Epithelial cell of esophagus (primary cell): ENCODE measurements at regions not wholly inside any gene's neighbourhood (a gene's known extent, or its start where the extent isn't known, plus 50 kb on each side); places are given as distances from the start of the nearest gene placed in this dataset.

Experiments used
- DNase-seq: peaks from one replicate; pipeline ENCODE4 v3.0.0; 2010; ENCODE audit warnings: low read depth
- H3K4me3 ChIP-seq: 2 replicates; pipeline ENCODE4 v1.5.1; 2011; ENCODE audit warnings: mild to moderate bottlenecking, low read length, control low read depth
- TF ChIP-seq, protein P1 (sequence below): IDR thresholded peaks from 2 replicates; pipeline ENCODE4 v1.5.1; 2011; ENCODE audit warnings: low read depth, mild to moderate bottlenecking, low read length, control low read depth, inconsistent platforms; ENCODE audit not compliant: insufficient read depth; ENCODE audit errors: missing control alignments

- TF ChIP-seq, protein P1, sequence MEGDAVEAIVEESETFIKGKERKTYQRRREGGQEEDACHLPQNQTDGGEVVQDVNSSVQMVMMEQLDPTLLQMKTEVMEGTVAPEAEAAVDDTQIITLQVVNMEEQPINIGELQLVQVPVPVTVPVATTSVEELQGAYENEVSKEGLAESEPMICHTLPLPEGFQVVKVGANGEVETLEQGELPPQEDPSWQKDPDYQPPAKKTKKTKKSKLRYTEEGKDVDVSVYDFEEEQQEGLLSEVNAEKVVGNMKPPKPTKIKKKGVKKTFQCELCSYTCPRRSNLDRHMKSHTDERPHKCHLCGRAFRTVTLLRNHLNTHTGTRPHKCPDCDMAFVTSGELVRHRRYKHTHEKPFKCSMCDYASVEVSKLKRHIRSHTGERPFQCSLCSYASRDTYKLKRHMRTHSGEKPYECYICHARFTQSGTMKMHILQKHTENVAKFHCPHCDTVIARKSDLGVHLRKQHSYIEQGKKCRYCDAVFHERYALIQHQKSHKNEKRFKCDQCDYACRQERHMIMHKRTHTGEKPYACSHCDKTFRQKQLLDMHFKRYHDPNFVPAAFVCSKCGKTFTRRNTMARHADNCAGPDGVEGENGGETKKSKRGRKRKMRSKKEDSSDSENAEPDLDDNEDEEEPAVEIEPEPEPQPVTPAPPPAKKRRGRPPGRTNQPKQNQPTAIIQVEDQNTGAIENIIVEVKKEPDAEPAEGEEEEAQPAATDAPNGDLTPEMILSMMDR = no peak
- H3K4me3 ChIP-seq = no peak overlapping the region
- DNase-seq = no peak
Measured at GRCh38 chr2:61679096-61679495, 140.9 kb upstream of the XPO1 start.

DNA sequence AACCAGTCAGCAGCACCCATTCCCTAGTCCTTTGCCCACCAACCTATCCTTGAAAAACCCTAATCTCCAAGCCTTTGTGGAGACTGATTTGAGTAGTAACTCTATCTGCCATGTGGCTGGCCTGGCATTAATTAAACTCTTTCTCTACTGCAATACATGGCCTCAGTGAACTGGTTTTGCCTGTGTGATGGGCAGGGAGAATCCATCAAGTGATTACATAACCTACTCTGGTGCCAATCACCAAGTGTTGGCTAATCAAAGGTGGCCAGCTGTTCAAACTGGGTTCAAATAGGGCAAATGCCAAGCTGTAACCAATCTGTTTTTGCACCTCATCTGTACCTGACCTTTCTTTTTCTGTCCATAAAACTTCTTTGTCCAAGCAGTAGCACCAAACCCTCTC, 139.8 kb upstream of the XPO1 start:
- DNase-seq = peak; percentile 32
- no peak overlapping the region for H3K4me3 ChIP-seq
- TF ChIP-seq, protein P1 = no peak

- H3K4me3 ChIP-seq = no peak overlapping the region
- no peak for DNase-seq
- TF ChIP-seq, protein P1 = no peak
Measured at GRCh38 chr2:61677306-61677705, 139.2 kb upstream of the XPO1 start.

- no peak for DNase-seq
- H3K4me3 ChIP-seq = no peak overlapping the region
- TF ChIP-seq, protein P1 = no peak
Measured at GRCh38 chr2:61675204-61675603, 137.0 kb upstream of the XPO1 start.

- TF ChIP-seq, protein P1 = no peak
- DNase-seq = peak; percentile 85
- H3K4me3 ChIP-seq = no peak overlapping the region
Measured at GRCh38 chr2:61671561-61672315, 133.6 kb upstream of the XPO1 start.

DNA sequence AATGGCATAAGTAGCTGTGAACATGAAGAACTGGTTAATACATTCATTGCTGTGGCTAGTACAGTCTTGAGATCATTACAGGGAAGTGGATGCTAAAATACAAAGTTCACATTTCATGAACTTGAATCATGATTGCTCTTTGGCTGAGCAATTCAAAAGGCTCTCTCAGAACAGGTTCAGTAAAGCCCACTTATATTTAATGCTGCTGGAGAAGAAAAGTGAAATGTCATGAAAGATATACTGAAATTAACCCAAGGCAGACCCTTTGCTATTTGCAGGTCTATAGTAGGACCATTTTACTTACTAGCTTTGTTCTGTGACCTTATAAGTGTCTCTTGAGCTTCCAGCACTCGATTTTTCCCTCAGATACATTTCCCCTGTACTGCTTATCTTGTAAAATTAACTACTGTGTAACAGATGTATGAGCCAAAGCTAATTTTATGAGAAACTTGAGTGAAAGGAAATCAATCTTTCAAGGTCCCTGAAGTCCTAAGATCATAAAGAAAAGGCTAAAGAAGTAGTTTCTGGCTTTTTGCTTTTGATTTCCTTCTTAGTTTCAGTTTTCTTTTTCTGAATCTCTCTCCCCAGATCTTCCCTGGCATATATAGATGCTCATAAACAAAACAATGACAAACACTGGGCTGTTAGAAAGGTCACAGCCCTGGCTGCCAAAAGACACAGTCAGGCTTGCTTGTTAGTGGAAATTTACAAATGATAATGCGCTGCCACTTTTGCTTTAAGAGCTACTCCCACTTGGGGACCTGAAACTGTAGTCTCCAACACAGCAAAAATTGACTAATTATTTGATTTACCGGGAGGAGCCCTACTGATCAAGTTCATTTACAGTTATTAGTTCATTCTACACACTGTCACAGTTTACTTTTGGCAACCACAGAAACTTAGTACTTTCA, 132.7 kb upstream of the XPO1 start:
- H3K4me3 ChIP-seq = no peak overlapping the region
- TF ChIP-seq, protein P1 = no peak
- DNase-seq = peak; percentile 81
